HG03280 (cell line): ENCODE measurements at regions not wholly inside any gene's neighbourhood (a gene's known extent, or its start where the extent isn't known, plus 50 kb on each side); places are given as distances from the start of the nearest gene placed in this dataset.
"Not testable (repeated sequence)": the region's sequence is repeated elsewhere in the genome, so short reads cannot be mapped to it uniquely, and the experiment has no call there.

Source experiments
- ATAC-seq: cut with Tn5 transposase; IDR thresholded peaks from one replicate; pipeline ENCODE4 v1.9.1; 2021; ENCODE audit warnings: mild to moderate bottlenecking, moderate library complexity; ENCODE audit not compliant: unreplicated experiment

- peak; percentile 51 for ATAC-seq
Measured at GRCh38 chr9:88835038-88835466, 156.2 kb upstream of the S1PR3 start.

DNA sequence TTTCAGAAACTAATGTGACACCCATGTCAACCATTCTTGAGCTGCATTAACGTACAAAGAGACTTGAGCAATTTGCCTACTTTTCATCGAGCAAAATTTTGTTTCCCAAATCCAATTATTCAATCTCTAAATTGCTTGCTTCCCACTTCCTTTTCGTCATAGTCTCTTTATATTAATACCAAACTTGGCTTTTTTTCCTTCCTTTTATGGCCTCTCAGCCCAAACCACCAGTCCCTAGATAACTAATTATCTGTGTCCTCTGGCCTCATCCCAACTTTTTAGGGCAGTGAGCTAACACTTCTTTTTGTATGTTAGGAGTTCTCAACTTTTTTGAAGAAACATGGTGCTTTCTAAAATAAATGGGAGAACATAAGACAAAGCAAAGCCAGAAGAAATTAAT lies 155.5 kb upstream of the S1PR3 start:
- ATAC-seq = no peak

- ATAC-seq = no peak
Measured at GRCh38 chr9:88837731-88838130, 153.5 kb upstream of the S1PR3 start.

DNA sequence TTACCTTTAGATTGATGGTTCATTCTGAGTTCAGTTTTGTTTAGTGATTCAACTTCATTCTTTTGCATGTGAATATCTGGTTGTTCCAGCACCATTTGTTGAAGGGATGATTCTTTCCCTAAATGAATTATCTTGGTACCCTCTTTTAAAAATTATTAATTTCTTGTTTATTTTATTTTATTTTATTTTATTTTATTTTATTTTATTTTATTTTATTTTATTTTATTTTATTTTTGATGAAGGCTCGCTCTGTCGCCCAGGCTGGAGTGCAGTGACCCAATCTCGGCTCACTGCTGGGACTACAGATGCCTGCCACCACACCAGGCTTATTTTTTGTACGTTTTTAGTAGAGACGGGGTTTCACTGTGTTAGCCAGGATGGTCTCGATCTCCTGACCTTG lies 141.4 kb upstream of the S1PR3 start:
- not testable (repeated sequence) for ATAC-seq

DNA sequence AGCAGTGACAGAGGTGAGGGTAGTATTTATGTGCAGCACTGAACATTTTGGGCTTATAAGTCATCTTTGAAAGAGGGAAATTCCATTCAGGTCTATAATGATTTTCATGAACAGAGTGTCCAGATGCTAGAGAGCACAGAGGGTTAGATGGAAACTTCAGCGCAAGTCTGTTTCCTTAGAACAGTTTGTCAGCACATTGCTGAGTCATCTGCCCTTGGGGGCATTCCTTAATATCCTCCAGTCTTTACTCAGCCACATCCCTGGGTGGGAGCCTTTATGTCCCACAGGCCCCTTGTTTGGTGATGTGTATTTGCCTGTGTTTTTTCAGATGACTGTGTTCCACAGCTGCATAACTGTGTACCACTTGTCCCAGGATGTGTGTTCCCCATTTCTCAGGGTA lies 138.5 kb upstream of the S1PR3 start:
- ATAC-seq = no peak

DNA sequence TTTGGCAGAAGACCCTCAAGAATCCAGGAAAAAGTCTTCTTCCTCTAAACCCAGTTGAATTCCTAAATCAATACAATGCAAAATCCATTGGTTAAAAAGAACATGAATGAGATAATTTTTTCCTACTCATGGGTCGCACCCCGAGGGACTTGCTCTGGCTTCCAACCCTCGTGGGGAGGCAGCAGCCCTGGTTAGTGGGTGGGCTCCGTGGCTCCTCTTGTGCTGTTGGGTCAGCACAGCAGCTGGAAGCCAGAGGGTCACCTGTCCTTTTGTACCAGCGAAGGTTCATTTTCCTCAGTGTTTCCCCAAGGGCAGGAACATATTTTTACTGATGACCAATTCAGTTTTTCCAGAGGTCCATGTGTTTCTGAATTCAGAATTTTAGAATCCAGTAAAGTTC lies 120.6 kb upstream of the S1PR3 start:
- no peak for ATAC-seq

GRCh38 chr9:88871669-88872068 lies 119.6 kb upstream of the S1PR3 start:
- ATAC-seq = no peak

- no peak for ATAC-seq
Measured at GRCh38 chr9:88872192-88872946, 118.9 kb upstream of the S1PR3 start.

DNA sequence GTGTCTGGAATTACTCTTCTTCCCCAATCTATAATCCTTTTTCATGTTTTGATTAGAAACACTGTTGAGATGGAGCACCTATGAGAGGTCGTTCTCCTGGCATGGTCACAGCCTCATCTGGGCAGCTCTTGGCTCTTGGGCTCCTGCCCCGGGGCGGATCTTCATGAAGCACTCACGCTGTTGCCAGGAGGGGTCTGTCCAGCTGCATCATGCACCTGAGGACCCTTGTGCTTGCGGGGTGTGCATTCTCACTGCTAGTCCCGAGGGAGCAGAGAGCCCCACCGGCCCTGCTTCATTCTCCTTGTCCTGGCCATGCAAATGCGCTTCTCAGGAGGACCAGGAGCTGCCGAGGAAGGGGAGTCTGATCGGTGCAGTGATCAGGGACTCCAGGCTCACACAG lies 117.6 kb upstream of the S1PR3 start:
- no peak for ATAC-seq

- ATAC-seq = no peak
Measured at GRCh38 chr9:88874391-88874790, 116.9 kb upstream of the S1PR3 start.

GRCh38 chr9:88875400-88876120 lies 115.7 kb upstream of the S1PR3 start:
- ATAC-seq = no peak

DNA sequence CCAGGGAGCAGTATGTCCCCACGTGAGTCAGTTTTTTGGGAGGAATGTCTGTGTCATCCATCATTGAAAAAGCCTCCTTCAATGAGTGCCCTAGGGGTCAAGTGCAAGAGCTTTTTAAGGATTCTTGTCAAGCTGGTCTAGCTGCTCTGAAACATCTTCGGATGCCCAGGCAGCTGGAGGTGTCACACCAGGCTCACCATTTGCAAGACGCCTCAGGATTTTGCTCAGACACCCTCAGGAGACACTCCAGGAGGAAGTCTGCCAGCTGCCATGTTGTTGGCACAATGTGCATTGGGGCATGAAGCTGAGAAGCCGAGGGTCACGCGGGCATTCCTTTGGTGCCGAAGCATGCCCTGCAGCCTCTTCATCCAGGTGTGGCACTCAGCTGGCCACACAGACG lies 111.1 kb upstream of the S1PR3 start:
- ATAC-seq = no peak

DNA sequence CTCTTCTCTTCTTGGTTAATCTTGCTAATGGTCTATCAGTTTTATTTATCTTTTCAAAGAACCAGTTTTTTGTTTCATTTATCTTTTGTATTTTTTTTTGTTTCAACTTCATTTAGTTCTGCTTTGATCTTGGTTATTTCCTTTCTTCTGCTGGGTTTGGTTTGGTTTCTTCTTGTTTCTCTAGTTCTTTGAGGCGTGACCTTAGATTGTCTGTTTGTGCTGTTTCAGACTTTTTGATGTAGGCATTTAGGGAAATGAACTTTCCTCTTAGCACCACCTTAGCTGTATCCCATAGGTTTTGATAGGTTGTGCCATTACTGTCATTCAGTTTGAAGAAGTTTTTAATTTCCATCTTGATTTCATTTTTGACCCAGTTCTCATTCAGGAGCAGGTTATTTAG lies 107.0 kb upstream of the S1PR3 start:
- not testable (repeated sequence) for ATAC-seq

GRCh38 chr9:88886762-88887161 lies 104.5 kb upstream of the S1PR3 start:
- not testable (repeated sequence) for ATAC-seq

GRCh38 chr9:88889386-88889785 lies 101.9 kb upstream of the S1PR3 start:
- no peak for ATAC-seq

DNA sequence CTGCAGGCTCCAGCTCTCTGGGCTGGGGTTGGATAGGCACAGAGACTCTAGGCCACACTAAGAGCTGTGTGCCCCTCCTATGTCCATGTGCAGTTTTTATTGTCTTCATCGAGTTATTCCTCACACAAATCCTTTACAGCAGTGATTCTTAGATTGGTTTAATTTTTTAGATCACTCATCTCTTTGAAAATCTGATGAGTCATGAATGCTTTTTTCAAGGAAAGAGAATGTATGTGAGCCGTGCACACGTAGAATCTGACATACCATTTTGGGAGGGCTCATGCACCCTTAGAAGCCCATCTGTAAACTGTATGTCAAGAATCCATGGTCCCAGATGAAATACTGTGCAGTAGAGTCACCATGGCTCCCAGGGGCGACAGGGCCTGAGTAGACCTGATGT lies 100.7 kb upstream of the S1PR3 start:
- ATAC-seq = no peak

DNA sequence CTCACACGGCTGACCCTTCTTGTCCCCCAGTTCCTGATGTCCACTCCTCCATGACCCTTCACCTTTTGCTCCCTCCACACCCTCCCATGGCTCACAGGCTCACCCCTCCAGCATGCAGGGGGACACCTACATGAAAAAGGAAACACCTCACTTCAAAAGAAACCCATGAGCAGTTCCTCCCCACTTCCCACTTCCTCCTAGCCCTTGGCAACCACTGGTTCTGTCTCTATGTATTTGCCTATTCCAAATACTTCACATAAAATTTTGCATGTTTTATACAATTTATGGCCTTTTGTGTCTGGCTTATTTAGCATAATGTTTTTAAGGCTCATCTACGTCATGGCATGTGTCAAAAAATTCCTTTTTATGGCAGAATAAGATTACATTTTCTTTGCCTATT lies 100.2 kb upstream of the S1PR3 start:
- no peak for ATAC-seq

DNA sequence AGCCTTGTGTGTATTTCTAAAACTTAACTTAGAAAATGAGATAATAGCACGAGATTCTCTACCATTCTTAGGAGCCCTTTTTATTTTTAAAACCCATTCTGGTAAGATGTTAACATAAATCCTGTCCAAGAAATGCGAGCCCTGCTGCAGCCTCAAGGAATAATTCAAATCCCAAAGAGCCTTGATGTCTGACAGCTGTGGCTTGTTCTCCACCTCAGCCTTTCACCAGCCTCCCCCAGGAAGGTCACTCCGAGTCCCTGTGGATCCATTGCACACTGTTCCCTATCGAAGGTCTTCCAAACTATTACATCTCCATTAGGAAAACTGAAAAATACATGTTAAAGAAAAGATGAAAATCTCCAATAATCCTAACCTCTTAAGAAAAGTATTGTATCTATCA lies 98.5 kb upstream of the S1PR3 start:
- no peak for ATAC-seq

DNA sequence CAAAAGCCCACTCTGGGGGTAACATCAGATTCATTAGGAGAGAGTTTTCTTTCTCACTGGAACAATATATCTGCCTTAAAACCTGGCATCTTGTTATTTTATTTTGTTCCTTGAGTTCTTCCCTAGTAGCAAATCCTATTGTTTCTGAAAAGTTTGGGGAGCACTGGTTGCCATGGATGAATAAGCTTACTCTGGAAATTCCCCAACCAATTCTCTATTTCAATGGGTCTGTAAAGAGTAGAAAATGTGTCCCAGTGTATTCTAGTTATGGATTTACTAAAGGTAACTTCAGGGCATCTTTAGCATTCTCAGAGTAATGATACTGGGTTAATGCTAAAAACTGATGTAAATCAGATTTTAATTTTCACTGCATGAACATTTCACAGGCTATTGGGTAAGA lies 94.2 kb upstream of the S1PR3 start:
- no peak for ATAC-seq

DNA sequence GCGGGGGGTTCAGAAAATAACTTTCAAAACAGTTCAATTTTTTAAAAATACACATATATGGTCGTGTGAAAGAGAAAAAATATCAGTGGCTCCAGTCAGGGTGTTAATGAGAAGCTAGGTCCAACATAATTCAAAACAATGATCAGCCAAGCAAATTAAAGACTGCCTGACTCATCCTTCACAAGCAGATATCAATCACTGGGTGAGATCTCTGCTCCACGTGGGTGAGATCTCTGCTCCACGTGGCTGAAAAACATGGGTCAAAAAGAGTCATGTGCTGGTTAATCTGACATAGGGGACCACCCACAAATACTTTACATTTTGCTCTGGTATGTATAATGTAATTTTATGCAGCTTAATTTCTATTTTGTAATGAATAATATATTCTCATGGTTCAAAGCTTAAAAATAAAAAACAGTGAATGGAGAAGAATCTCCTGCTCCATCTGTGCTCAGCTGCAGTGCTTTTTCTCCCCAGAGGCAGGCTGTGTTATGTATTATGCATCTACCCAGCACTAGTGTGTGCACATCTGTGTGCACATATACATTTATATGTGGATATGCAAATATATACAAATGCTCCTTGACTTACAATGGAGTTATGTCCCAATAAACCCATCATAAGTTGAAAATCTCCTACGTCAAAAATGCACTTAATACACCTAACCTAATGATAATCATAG lies 93.1 kb upstream of the S1PR3 start:
- ATAC-seq = no peak

DNA sequence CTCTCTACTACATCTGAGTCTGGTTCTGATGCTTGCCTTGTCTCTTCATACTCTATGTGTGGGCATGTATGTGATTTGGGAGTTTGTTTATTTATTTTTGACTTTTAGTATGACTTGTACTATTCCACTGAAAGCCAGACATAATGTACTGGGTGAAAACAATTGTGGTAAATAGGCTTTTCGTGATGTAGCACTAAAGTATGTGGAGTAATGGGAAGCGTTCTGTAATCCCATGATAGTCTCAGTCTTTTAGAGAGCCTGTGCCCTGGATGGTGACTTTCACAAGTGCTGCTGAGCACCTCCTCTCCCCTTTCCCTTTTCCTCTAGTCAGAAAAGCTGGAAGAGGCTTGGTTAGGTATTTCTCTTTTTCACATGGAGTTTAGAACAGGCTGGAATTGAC lies 85.8 kb upstream of the S1PR3 start:
- ATAC-seq = no peak

DNA sequence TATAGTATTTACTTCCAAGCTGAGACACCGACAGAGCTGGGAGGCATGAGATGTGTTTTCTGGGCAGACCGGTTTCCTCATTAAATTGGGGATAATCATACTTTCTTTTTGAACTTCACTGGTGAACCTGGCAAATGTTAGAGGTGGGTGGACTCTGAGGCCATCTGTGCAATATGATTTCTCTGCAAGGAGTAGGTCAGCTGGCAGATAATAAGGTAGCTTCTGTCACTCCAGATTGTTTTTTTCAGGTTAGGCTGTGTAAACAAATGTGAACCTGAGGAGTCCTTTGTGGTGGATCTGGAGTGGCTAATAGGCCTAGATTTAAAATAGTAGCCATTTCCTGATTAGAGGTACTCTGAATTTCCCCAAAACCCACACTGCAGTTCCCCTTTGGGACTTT lies 75.4 kb upstream of the S1PR3 start:
- no peak for ATAC-seq
